GM23338 (cell line): ENCODE measurements at regions not wholly inside any gene's neighbourhood (a gene's known extent, or its start where the extent isn't known, plus 50 kb on each side); places are given as distances from the start of the nearest gene placed in this dataset.

Source experiments
- EZH2phosphoT487 ChIP-seq: fragments of 200-600 bp; sonication (generic); IDR thresholded peaks from one replicate; pipeline ENCODE4 v1.8.1; 2018; ENCODE audit warnings: antibody characterized with exemption; ENCODE audit not compliant: unreplicated experiment
- JUNB ChIP-seq: IDR thresholded peaks from one replicate; pipeline ENCODE4 v1.6.1; 2016; ENCODE audit warnings: antibody characterized with exemption; ENCODE audit not compliant: unreplicated experiment
- NANOG ChIP-seq: IDR thresholded peaks from 2 replicates; pipeline ENCODE4 v1.6.1; 2016; ENCODE audit warnings: antibody characterized with exemption, borderline replicate concordance
- POLR2AphosphoS5 ChIP-seq: IDR thresholded peaks from 2 replicates; pipeline ENCODE4 v1.6.1; 2016; ENCODE audit warnings: antibody characterized with exemption, low read depth
- REST ChIP-seq: IDR thresholded peaks from one replicate; pipeline ENCODE4 v1.6.1; 2018; ENCODE audit warnings: antibody characterized with exemption; ENCODE audit not compliant: unreplicated experiment
- STAT1 ChIP-seq: IDR thresholded peaks from one replicate; pipeline ENCODE4 v1.6.1; 2016; ENCODE audit warnings: antibody characterized with exemption; ENCODE audit not compliant: unreplicated experiment
- ZNF331 ChIP-seq: fragments of 250-450 bp; sonication (Bioruptor Pico); IDR thresholded peaks from 2 replicates; pipeline ENCODE4 v1.5.0; 2020; ENCODE audit warnings: low read depth, mild to moderate bottlenecking, moderate library complexity
- ZNF462 ChIP-seq: fragments of 250-450 bp; sonication (Bioruptor Pico); IDR thresholded peaks from 2 replicates; pipeline ENCODE4 v1.5.0; 2020; ENCODE audit warnings: mild to moderate bottlenecking, moderate library complexity

GRCh38 chr4:18202486-18202885 lies 180.9 kb upstream of the LCORL start (continued):
- TF ChIP-seq ZNF462 (no peak), STAT1 (no peak), REST (no peak), EZH2phosphoT487 (no peak), ZNF331 (CRISPR knock-in tag) (no peak), NANOG (no peak), POLR2AphosphoS5 (no peak), JUNB (no peak)
